CD8-positive, alpha-beta memory T cell (primary cell): ENCODE measurements at regions not wholly inside any gene's neighbourhood (a gene's known extent, or its start where the extent isn't known, plus 50 kb on each side); places are given as distances from the start of the nearest gene placed in this dataset.

Experiments
- CTCF ChIA-PET: fragments of 350-600 bp; sonication (Branson Sonifier 250); formaldehyde crosslinking; loops from one replicate; lab custom pipeline; 2021; ENCODE audit warnings: antibody characterized with exemption; lab: Charles Lee
- POLR2A ChIA-PET: fragments of 350-600 bp; sonication (Branson Sonifier 250); formaldehyde crosslinking; loops from one replicate; lab custom pipeline; 2021; ENCODE audit warnings: antibody characterized with exemption; lab: Charles Lee
- DNase-seq, 5 donors: peaks; one replicate each; pipeline versions ENCODE4 v3.0.0 to v3.0.0-alpha.2; 2020 to 2022; ENCODE audit warnings: mixed read lengths in 1 of 5
- H3K27ac ChIP-seq: one replicate; pipeline ENCODE4 v1.7.0; 2013; ENCODE audit warnings: low read depth, mild to moderate bottlenecking, low read length, moderate library complexity
- H3K27me3 ChIP-seq: 2 replicates; pipeline ENCODE4 v1.7.0; 2013; ENCODE audit warnings: low read length, mild to moderate bottlenecking; ENCODE audit not compliant: insufficient read depth, poor library complexity, severe bottlenecking
- H3K36me3 ChIP-seq: 2 replicates; pipeline ENCODE4 v1.7.0; 2013; ENCODE audit warnings: mild to moderate bottlenecking, low read length, moderate library complexity; ENCODE audit not compliant: insufficient read depth
- H3K4me1 ChIP-seq: 2 replicates; pipeline ENCODE4 v1.7.0; 2013; ENCODE audit warnings: mild to moderate bottlenecking, low read length, moderate library complexity; ENCODE audit not compliant: insufficient read depth
- H3K4me3 ChIP-seq: 2 replicates; pipeline ENCODE4 v1.7.0; 2013; ENCODE audit warnings: mild to moderate bottlenecking, low read length
- H3K9me3 ChIP-seq: 2 replicates; pipeline ENCODE4 v1.7.0; 2013; ENCODE audit warnings: mild to moderate bottlenecking, low read length
- H3K27ac Mint-ChIP-seq, 8 donors: one replicate each; pipeline ENCODE4 v1.8.0; 2020 to 2021; ENCODE audit warnings: mixed read lengths in 8 of 8, mild to moderate bottlenecking in 6 of 8, inconsistent platforms in 3 of 8, moderate library complexity in 3 of 8
- H3K27me3 Mint-ChIP-seq, 2 donors: one replicate each; pipeline ENCODE4 v1.8.0; 2020 to 2021; ENCODE audit warnings: mixed read lengths in 2 of 2, mild to moderate bottlenecking in 1 of 2, moderate library complexity in 1 of 2
- H3K36me3 Mint-ChIP-seq, 3 donors: one replicate each; pipeline ENCODE4 v1.8.0; 2020 to 2021; ENCODE audit warnings: mixed read lengths in 3 of 3, inconsistent platforms in 1 of 3, mild to moderate bottlenecking in 1 of 3
- H3K4me1 Mint-ChIP-seq, 3 donors: one replicate each; pipeline ENCODE4 v1.8.0; 2020 to 2021; ENCODE audit warnings: mixed read lengths in 3 of 3, inconsistent platforms in 1 of 3, mild to moderate bottlenecking in 1 of 3
- H3K4me3 Mint-ChIP-seq, 7 donors: one replicate each; pipeline ENCODE4 v1.8.0; 2020 to 2021; ENCODE audit warnings: mixed read lengths in 7 of 7, mild to moderate bottlenecking in 6 of 7, moderate library complexity in 4 of 7, inconsistent platforms in 2 of 7
- H3K9me3 Mint-ChIP-seq, 5 donors: one replicate each; pipeline ENCODE4 v1.8.0; 2020 to 2022; ENCODE audit warnings: mixed read lengths in 5 of 5, mild to moderate bottlenecking in 3 of 5, moderate library complexity in 2 of 5, inconsistent platforms in 1 of 5

GRCh38 chr16:73599351-73599750 lies 551.4 kb upstream of the ZFHX3 start:
- no peak overlapping the region for H3K4me3 ChIP-seq
- no peak for DNase-seq
- H3K36me3 ChIP-seq = no peaks in the 10 kb centered on the region
- Mint-ChIP-seq H3K9me3 (peaks cover 0 to 12% (median 3%) of the 10 kb centered on the region in 5 donors), H3K4me3 (no peak overlapping the region), H3K27ac (no peak overlapping the region), H3K27me3 (no peaks in the 10 kb centered on the region), H3K36me3 (no peaks in the 10 kb centered on the region), H3K4me1 (no peaks in the 10 kb centered on the region)
- no peaks in the 10 kb centered on the region for H3K4me1 ChIP-seq
- no peak overlapping the region for H3K27ac ChIP-seq
- H3K27me3 ChIP-seq = no peaks in the 10 kb centered on the region
- POLR2A ChIA-PET = no interaction called here
- no peaks in the 10 kb centered on the region for H3K9me3 ChIP-seq
- CTCF ChIA-PET = no interaction called here

GRCh38 chr16:73584157-73584556 lies 536.2 kb upstream of the ZFHX3 start:
- no peak overlapping the region for H3K27ac Mint-ChIP-seq
- no peaks in the 10 kb centered on the region for H3K36me3 Mint-ChIP-seq
- H3K9me3 Mint-ChIP-seq = peaks cover 6 to 18% (median 14%) of the 10 kb centered on the region in 5 donors
- no peak for DNase-seq
- H3K4me3 Mint-ChIP-seq = no peak overlapping the region
- no peak overlapping the region for H3K4me3 ChIP-seq
- H3K4me1 ChIP-seq = no peaks in the 10 kb centered on the region
- no peaks in the 10 kb centered on the region for H3K27me3 ChIP-seq
- no peaks in the 10 kb centered on the region for H3K9me3 ChIP-seq
- no peaks in the 10 kb centered on the region for H3K4me1 Mint-ChIP-seq
- no peak overlapping the region for H3K27ac ChIP-seq
- ChIA-PET POLR2A (no interaction called here), CTCF (no interaction called here)
- H3K36me3 ChIP-seq = no peaks in the 10 kb centered on the region
- H3K27me3 Mint-ChIP-seq = peaks cover 0 to 4% of the 10 kb centered on the region in 2 donors

- H3K4me3 ChIP-seq = no peak overlapping the region
- H3K36me3 Mint-ChIP-seq = no peaks in the 10 kb centered on the region
- no peak for DNase-seq
- CTCF ChIA-PET = no interaction called here
- H3K9me3 Mint-ChIP-seq = peaks cover 4 to 6% (median 4%) of the 10 kb centered on the region in 5 donors
- no peak overlapping the region for H3K27ac Mint-ChIP-seq
- no peaks in the 10 kb centered on the region for H3K9me3 ChIP-seq
- no peaks in the 10 kb centered on the region for H3K27me3 ChIP-seq
- POLR2A ChIA-PET = no interaction called here
- no peak overlapping the region for H3K27ac ChIP-seq
- peaks cover 0 to 2% of the 10 kb centered on the region in 2 donors for H3K27me3 Mint-ChIP-seq
- no peak overlapping the region for H3K4me3 Mint-ChIP-seq
- H3K4me1 ChIP-seq = no peaks in the 10 kb centered on the region
- no peaks in the 10 kb centered on the region for H3K4me1 Mint-ChIP-seq
- no peaks in the 10 kb centered on the region for H3K36me3 ChIP-seq
Measured at GRCh38 chr16:73572135-73572828, 524.4 kb upstream of the ZFHX3 start.

DNA sequence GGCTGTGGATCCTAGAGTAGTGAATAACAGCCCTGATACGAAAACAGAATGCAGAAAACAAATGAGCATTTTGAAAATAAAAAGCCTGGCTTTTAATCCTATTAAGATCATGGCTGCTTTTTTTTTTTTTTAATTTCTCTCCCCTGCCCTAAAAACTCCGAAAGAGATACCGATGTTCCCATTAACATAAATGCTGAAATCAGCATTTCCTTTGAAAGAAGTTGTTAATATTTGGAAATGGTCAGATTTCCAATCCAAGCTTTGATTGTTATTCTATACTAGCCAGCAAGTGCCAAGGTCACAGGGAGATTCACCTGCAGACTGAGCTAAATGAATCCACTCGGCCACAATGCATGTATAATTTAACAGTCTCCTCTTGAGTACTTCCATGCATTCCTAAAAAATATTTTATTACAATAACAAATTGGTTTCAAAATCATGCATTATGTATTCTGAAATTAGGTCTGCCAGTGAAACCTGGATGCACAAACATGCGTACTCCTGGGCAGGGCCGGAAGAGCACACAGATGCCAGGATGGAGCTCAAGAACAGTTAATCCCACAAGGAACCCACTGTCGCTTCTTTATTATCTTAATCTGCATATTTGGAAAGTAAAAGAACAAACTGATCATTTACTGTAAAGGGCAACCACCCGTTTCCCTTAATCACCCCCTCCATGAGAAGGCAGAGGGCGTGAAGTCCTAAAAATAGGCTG lies 521.5 kb upstream of the ZFHX3 start:
- H3K36me3 Mint-ChIP-seq = no peaks in the 10 kb centered on the region
- POLR2A ChIA-PET = no interaction called here
- peaks cover 3 to 6% (median 5%) of the 10 kb centered on the region in 5 donors for H3K9me3 Mint-ChIP-seq
- no peaks in the 10 kb centered on the region for H3K27me3 Mint-ChIP-seq
- Histone ChIP-seq H3K9me3 (no peaks in the 10 kb centered on the region), H3K27me3 (no peaks in the 10 kb centered on the region), H3K4me3 (no peak overlapping the region), H3K36me3 (no peaks in the 10 kb centered on the region), H3K27ac (no peak overlapping the region), H3K4me1 (no peaks in the 10 kb centered on the region)
- H3K4me3 Mint-ChIP-seq = no peak overlapping the region
- no peak for DNase-seq
- H3K27ac Mint-ChIP-seq = no peak overlapping the region
- CTCF ChIA-PET = no interaction called here
- H3K4me1 Mint-ChIP-seq = no peaks in the 10 kb centered on the region

DNA sequence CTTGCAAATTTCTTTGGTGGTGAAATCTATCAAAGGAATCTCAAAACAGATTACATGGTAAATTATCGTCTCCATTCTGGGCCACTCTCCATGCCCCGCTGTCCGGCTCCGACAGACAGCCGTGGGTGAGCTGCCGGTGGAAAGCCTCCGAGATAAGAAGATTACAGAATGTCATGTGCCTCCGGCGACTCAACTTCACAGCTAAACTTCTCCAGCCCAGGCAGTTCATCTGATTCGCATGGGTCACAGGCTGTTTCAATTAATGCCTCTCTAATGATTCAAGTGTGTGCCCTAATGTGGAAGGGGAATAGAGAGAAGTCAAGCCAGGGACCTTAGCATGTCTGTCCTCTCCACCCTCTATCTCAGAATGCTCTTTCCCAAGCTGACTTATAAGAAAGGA lies 520.8 kb upstream of the ZFHX3 start:
- peaks cover 1 to 6% (median 5%) of the 10 kb centered on the region in 5 donors for H3K9me3 Mint-ChIP-seq
- H3K27me3 ChIP-seq = no peaks in the 10 kb centered on the region
- CTCF ChIA-PET = no interaction called here
- H3K4me3 ChIP-seq = no peak overlapping the region
- no peaks in the 10 kb centered on the region for H3K4me1 Mint-ChIP-seq
- peak overlapping the region in 1 of 8 donors; percentile 12 for H3K27ac Mint-ChIP-seq
- no peaks in the 10 kb centered on the region for H3K27me3 Mint-ChIP-seq
- H3K9me3 ChIP-seq = no peaks in the 10 kb centered on the region
- DNase-seq = no peak
- no peak overlapping the region for H3K4me3 Mint-ChIP-seq
- H3K36me3 Mint-ChIP-seq = no peaks in the 10 kb centered on the region
- H3K4me1 ChIP-seq = no peaks in the 10 kb centered on the region
- H3K27ac ChIP-seq = no peak overlapping the region
- POLR2A ChIA-PET = no interaction called here
- H3K36me3 ChIP-seq = no peaks in the 10 kb centered on the region

DNA sequence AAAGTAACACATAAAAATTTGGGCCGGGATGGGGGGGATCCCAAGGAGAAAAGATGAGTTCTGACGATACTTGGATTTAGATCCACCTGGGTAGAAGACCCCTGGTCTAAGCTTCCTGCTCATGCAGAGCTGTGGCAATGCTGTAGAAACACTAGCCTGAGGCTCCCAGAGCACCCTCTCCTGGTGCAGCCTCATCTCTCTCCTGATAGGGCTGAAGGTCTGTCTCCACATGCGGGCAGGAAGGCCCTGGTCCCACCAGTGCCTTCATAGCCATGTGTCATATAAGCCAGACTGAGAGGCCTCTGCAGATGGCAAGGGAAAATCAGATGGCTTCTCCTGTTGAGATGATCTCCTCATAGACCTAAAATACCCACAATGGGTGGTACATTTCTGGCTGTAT lies 518.0 kb upstream of the ZFHX3 start:
- Mint-ChIP-seq H3K9me3 (peaks cover 1 to 11% (median 6%) of the 10 kb centered on the region in 5 donors), H3K36me3 (no peaks in the 10 kb centered on the region), H3K27me3 (no peaks in the 10 kb centered on the region), H3K27ac (no peak overlapping the region), H3K4me3 (no peak overlapping the region), H3K4me1 (no peaks in the 10 kb centered on the region)
- Histone ChIP-seq H3K27me3 (no peaks in the 10 kb centered on the region), H3K4me3 (no peak overlapping the region), H3K9me3 (no peaks in the 10 kb centered on the region), H3K36me3 (no peaks in the 10 kb centered on the region), H3K4me1 (no peaks in the 10 kb centered on the region), H3K27ac (no peak overlapping the region)
- CTCF ChIA-PET = no interaction called here
- POLR2A ChIA-PET = no interaction called here
- no peak for DNase-seq

GRCh38 chr16:73565263-73565662 lies 517.3 kb upstream of the ZFHX3 start:
- Histone ChIP-seq H3K4me1 (no peaks in the 10 kb centered on the region), H3K36me3 (no peaks in the 10 kb centered on the region), H3K27ac (no peak overlapping the region), H3K27me3 (no peaks in the 10 kb centered on the region), H3K4me3 (no peak overlapping the region), H3K9me3 (no peaks in the 10 kb centered on the region)
- no peak for DNase-seq
- ChIA-PET CTCF (no interaction called here), POLR2A (no interaction called here)
- H3K4me3 Mint-ChIP-seq = no peak overlapping the region
- no peaks in the 10 kb centered on the region for H3K27me3 Mint-ChIP-seq
- H3K27ac Mint-ChIP-seq = no peak overlapping the region
- H3K4me1 Mint-ChIP-seq = no peaks in the 10 kb centered on the region
- H3K36me3 Mint-ChIP-seq = no peaks in the 10 kb centered on the region
- peaks cover 1 to 14% (median 7%) of the 10 kb centered on the region in 5 donors for H3K9me3 Mint-ChIP-seq

DNA sequence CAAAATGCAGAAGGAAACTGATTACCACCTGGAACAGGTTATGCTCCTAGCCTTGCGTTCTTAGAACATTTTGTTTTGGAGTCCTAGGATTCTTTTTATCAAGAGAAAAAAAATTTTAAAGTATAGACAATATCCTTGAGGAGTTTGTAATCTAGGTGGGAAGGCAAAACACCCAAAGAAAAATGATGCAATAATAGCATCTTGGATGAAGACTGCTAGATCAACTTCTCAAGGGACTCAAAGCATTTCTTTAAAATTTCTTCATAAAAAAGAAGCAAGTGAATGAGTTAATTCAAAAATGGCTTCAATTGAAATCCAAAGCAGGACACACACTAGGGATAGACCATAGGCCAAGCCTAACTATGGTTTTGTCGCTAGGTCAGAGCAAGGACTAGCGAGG lies 515.8 kb upstream of the ZFHX3 start:
- no peaks in the 10 kb centered on the region for H3K4me1 ChIP-seq
- no peaks in the 10 kb centered on the region for H3K4me1 Mint-ChIP-seq
- CTCF ChIA-PET = no interaction called here

More for the DNA sequence above, 515.8 kb upstream of the ZFHX3 start:
- no peak overlapping the region for H3K4me3 ChIP-seq
- H3K36me3 ChIP-seq = no peaks in the 10 kb centered on the region
- H3K27ac ChIP-seq = no peak overlapping the region
- DNase-seq = no peak
- no peaks in the 10 kb centered on the region for H3K27me3 ChIP-seq
- Mint-ChIP-seq H3K27ac (no peak overlapping the region), H3K9me3 (peaks cover 1 to 15% (median 4%) of the 10 kb centered on the region in 5 donors), H3K36me3 (no peaks in the 10 kb centered on the region), H3K4me3 (no peak overlapping the region), H3K27me3 (no peaks in the 10 kb centered on the region)
- no peaks in the 10 kb centered on the region for H3K9me3 ChIP-seq
- POLR2A ChIA-PET = no interaction called here
